Ramos (cell line): ENCODE measurements at regions not wholly inside any gene's neighbourhood (a gene's known extent, or its start where the extent isn't known, plus 50 kb on each side); places are given as distances from the start of the nearest gene placed in this dataset.

Experiments
- in situ Hi-C: fragments of 300-500 bp; cut with MboI; formaldehyde crosslinking; loops from one replicate; pipeline ENCODE4 v1.14.3; 2022; ENCODE audit warnings: low sequenced_read_pairs; ENCODE audit not compliant: unreplicated experiment

DNA sequence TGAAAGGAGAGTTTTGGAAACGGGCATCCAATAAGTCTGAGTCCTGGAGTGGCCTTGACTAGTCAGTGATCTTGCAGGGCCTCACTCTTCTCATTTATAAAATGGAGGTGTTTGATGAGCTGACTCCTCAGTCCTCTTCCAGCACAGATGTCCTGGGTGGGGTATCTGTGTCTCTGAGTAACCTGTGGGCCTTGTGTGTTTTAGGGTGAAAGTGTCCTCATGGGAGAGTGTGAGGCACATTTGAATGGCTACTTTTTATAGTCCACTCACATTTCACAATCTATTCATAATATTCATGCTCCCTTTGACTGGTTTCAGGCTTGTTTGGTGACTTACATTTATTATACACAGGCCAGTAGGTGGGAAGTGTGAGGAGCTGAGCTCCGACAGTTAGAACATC lies 106.4 kb upstream of the CELF4 start:
- in situ Hi-C loops = no loop called here

GRCh38 chr18:37671530-37671929 lies 105.9 kb upstream of the CELF4 start:
- in situ Hi-C loops = no loop called here

- in situ Hi-C loops = no loop called here
These were observed 105.5 kb upstream of the CELF4 start for GRCh38 chr18:37671119-37671518.

DNA sequence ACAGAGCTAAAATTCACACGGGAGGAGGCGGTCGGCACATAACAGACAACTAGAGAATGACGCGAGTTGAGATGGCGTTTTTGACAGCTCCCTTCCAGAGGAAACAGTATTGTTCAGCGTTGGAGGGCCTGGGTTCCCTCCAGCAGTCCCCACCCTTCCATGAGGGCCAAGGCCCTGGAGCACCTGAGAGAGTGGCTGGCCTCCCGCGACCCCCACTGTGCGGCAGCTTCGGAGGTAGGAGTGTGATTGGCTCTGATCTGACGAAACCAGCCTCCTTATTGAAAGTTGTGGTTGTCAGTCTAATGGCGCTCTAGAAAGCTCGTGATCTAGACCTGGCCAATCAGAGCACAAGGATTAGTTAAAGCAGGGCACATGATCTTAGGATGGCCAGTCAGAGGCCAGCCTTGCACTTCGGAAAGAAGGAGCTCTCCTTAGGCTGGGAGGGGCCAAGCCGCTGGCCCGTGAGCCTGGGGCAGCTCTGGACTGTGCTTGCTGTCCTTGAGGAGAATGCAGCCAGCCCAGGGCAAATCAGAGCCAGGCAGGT lies 104.5 kb upstream of the CELF4 start:
- in situ Hi-C loops = no loop called here

DNA sequence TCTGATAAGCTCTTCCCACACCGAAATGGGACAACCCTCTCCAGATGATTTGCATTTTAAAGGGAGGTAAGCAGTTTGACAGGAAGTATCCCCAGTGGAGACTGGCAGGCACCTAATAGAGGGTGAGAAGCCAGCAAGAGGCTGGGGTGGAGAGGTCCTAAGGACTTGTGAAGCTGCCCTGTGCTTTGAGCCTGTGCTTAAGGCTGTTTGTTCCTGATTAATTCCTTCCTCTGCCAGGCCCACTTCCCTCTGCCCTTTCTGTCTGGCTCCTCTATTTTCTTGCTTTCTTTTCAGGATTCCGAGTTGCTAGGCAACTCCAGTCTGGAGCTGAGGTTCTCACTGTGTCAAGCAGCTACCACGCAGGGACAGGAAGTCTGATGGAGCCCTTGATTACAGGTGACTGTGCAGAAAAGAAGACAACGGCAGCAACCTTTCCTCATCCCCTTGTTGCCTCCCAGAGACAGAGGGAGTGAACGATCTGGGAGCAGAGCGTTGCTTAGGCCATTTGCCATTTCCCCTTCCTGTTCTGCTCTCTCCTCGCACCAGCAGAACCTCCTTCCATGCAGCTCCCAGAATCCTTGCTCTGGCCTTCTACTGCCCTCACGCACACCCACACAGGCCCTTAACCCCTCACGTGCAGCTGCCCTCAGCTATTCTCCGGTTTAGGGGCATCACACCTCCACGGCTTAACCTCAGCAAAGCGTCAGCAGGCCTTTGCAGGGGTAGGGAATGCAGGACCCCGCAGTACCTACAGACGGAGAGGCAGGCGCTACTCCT lies 103.6 kb upstream of the CELF4 start:
- in situ Hi-C loops = no loop called here

GRCh38 chr18:37667836-37668235 lies 102.2 kb upstream of the CELF4 start:
- in situ Hi-C loops = no loop called here

DNA sequence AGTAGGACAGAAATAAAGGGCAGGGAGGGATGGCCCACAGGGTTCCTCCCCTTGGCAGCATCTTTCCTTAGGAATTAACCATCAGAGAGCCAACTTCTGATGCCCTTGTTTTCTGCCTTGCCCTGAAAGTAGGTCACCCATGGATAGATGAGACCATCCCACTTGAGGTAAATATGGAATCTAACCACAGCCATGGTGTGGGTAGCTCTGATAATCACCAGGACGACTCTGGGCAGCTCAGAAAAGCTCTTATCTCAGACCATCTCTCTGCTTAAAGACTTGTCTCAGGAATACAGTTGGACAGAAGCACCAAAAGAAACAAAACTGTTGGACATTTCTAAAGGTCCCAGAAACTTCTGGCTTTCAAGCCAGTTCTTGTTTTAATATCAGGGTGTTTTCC lies 101.4 kb upstream of the CELF4 start:
- in situ Hi-C loops = no loop called here

- in situ Hi-C loops = no loop called here
These were observed 100.9 kb upstream of the CELF4 start for GRCh38 chr18:37666451-37666850.

GRCh38 chr18:37665346-37665745 lies 99.7 kb upstream of the CELF4 start:
- in situ Hi-C loops = no loop called here

DNA sequence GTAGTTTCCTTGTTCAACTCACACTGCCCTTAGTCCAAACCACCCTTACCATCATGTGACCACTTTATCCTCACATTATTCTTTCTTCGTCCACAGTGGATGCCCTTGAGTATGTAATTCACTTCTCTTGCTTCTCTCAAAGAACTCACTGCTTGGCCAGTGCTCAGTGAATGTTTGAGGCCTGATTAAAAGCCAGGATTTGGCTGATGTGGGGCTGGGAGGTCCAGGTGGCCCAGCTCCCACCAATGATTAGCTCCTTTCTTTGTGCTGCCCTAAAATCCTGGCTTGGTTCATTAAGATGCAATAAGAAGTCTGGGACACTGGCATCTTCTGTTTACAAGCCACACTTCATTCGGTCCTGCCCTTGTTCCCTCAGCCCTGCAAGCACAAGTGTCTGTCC lies 97.8 kb upstream of the CELF4 start:
- in situ Hi-C loops = no loop called here

- in situ Hi-C loops = no loop called here
These were observed 97.1 kb upstream of the CELF4 start for GRCh38 chr18:37662546-37663339.

GRCh38 chr18:37662099-37662498 lies 96.5 kb upstream of the CELF4 start:
- in situ Hi-C loops = no loop called here

DNA sequence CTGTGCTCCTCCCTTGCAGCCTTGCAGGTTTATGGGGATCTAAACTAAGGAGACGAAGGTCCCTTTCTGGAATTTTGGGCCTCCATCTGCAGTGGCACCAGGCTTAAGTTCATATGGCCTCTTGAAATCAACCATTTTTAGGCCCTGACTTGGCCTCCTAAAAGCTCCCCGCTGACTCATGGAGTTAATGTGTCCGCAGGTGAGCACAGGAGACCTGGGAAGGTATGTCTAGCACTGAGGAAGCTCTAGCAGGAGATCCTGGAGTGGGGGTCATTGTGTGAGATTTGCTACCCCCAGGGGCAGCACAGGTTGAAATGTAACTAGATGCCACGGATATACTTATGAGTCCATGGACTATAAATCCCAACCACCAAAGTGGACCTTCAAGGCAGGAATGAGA lies 95.9 kb upstream of the CELF4 start:
- in situ Hi-C loops = no loop called here

- in situ Hi-C loops = no loop called here
These were observed 95.5 kb upstream of the CELF4 start for GRCh38 chr18:37661061-37661460.

GRCh38 chr18:37660658-37661057 lies 95.1 kb upstream of the CELF4 start:
- in situ Hi-C loops = no loop called here

GRCh38 chr18:37659906-37660305 lies 94.3 kb upstream of the CELF4 start:
- in situ Hi-C loops = no loop called here

GRCh38 chr18:37658894-37659293 lies 93.3 kb upstream of the CELF4 start:
- in situ Hi-C loops = no loop called here

- in situ Hi-C loops = no loop called here
These were observed 91.9 kb upstream of the CELF4 start for GRCh38 chr18:37657493-37657892.

DNA sequence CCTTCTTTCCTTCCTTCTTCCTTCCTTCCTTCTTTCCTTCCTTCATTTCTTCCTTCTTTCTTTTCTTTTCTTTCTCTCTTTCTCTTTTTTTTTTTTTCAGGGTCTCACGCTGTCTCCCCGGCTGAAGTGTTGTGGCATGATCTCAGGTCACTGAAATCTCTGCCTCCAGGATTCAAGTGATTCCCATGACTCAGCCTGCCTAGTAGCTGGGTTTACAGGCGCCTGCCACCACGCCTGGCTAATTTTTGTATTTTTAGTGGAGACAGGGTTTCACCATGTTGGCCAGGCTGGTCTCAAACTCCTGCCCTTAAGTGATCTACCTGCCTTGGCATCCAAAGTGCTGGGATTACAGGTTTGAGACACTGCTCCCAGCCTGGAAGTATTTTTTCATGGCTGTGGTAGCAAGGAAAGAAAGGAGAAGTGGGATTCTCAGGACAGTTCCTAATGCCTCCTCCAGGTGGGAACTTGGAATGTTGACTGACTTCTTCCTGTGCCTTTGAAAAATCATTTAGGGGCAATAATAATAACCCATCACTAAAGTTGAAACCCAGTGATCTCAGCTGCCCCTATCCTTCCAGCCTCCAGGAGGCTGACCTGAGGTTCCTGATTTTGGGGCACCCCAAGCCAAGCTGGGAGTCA lies 89.3 kb upstream of the CELF4 start:
- in situ Hi-C loops = no loop called here

DNA sequence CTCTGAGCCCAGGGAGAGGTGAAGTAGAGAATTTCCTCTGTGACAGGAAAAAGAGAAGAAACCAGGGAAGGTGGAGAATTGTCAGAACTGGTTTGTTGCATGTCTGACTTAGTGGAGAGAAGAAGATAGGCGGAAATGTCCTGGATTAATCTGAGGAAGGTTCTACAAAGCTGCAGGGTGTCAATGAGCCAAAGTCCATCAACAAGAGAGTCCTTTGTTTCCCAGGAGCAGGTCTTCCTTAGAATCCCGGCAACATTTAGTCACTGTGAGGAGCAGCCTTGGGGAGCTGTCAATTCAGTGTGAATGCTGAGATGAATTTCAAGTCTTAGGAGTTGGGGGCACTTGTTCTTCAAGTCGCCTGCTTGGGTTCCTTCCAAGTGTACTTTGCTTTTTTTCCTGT lies 88.4 kb upstream of the CELF4 start:
- in situ Hi-C loops = no loop called here

- in situ Hi-C loops = no loop called here
These were observed 88.0 kb upstream of the CELF4 start for GRCh38 chr18:37653618-37654017.
